ENCODE measurements at regions not wholly inside any gene's neighbourhood (a gene's known extent, or its start where the extent isn't known, plus 50 kb on each side); places are given as distances from the start of the nearest gene placed in this dataset.

GRCh38 chr2:156112323-156112722 lies 220.2 kb downstream of the NR4A2 start:
- no peaks in the 10 kb centered on the region for H3K9me1 ChIP-seq (ENCODE audit: control insufficient read depth, insufficient read depth, low read length)
- BruUV-seq (replicated peaks): no TSS peak
- H3K4me1 ChIP-seq (replicated peaks in 1 of 2; ENCODE audit: control insufficient read depth in 2 of 2, insufficient read depth in 2 of 2, low read length in 2 of 2): no peaks in the 10 kb centered on the region
- H3K9me3 ChIP-seq (replicated peaks; ENCODE audit: control insufficient read depth, insufficient read depth, low read depth, low read length): no peaks in the 10 kb centered on the region
- no peak overlapping the region for H3K27ac ChIP-seq (ENCODE audit: extremely low read depth, low read depth, low read length)
- H3K36me3 ChIP-seq (ENCODE audit: control insufficient read depth, insufficient read depth, low read length): no peaks in the 10 kb centered on the region
- FAIRE-seq: no peak
- ChIA-PET POLR2A (no interaction called here), CTCF (ENCODE audit: low intra/inter-chr PET ratio) (no interaction called here)
- 0% methylated on average over 1 of the region's 1 CpG for WGBS (ENCODE audit: insufficient coverage, low coverage, missing lambda C conversion rate)
- no peak overlapping the region for H2AFZ ChIP-seq (ENCODE audit: low read depth, low read length)
- in situ Hi-C loops (cut with MboI): no loop called here
- no peaks in the 10 kb centered on the region for H4K20me1 ChIP-seq (replicated peaks; ENCODE audit: control insufficient read depth, insufficient read depth, low read length)
- ATAC-seq: no peak
- H3K79me2 ChIP-seq (ENCODE audit: control insufficient read depth, insufficient read depth, low read length): no peaks in the 10 kb centered on the region
- no peak overlapping the region for H3K4me2 ChIP-seq (ENCODE audit: insufficient read depth, low read length)
- H3K27me3 ChIP-seq (ENCODE audit: control insufficient read depth in 2 of 2, insufficient read depth in 2 of 2, low read length in 2 of 2): no peaks in the 10 kb centered on the region
- DNase-seq (ENCODE audit: extremely low read depth in 1 of 4, low spot score in 3 of 4): no peak
- TF ChIP-seq CBFA2T3 (IDR thresholded peaks at IDR 0.05) (no peak), KAT2B (IDR thresholded peaks at IDR 0.05; ENCODE audit: low read depth, low read length) (no peak), BACH1 (tag; IDR thresholded peaks at IDR 0.05) (no peak)
- H3K4me3 ChIP-seq: no peak overlapping the region
- intact Hi-C loops (cut with micrococcal nuclease): no loop called here
- no peak overlapping the region for H3K9ac ChIP-seq (ENCODE audit: insufficient read depth in 1 of 2, low read depth in 2 of 2, low read length in 2 of 2)

DNA sequence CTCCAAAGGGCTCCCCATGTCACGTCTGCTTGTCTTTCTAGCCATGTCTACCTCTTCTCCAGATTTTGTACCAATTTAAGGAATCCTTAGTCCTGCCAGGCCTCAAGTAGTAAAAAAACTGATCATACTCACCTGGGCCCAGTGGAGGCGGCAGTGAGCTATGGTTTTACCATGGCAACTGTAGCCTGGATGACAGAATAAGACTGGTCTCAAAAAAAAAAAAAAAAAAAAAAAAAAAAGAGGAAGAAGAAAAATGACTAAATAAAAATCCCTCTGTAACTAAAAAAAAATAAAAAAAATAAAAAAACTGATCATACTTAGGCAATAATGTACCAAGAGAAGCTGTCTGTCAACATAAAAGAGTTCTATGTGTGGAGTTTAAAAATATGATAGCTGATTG lies 221.6 kb downstream of the NR4A2 start:
- Histone ChIP-seq H3K4me3 (no peak overlapping the region), H3K4me1 (replicated peaks in 1 of 2; ENCODE audit: control insufficient read depth in 2 of 2, insufficient read depth in 2 of 2, low read length in 2 of 2) (no peaks in the 10 kb centered on the region), H2AFZ (ENCODE audit: low read depth, low read length) (no peak overlapping the region), H3K27ac (ENCODE audit: extremely low read depth, low read depth, low read length) (no peak overlapping the region), H3K27me3 (ENCODE audit: control insufficient read depth in 2 of 2, insufficient read depth in 2 of 2, low read length in 2 of 2) (no peaks in the 10 kb centered on the region), H3K36me3 (ENCODE audit: control insufficient read depth, insufficient read depth, low read length) (no peaks in the 10 kb centered on the region), H3K4me2 (ENCODE audit: insufficient read depth, low read length) (no peak overlapping the region), H3K9me3 (replicated peaks; ENCODE audit: control insufficient read depth, insufficient read depth, low read depth, low read length) (no peaks in the 10 kb centered on the region), H3K79me2 (ENCODE audit: control insufficient read depth, insufficient read depth, low read length) (no peaks in the 10 kb centered on the region), H3K9ac (ENCODE audit: insufficient read depth in 1 of 2, low read depth in 2 of 2, low read length in 2 of 2) (no peak overlapping the region), H3K9me1 (ENCODE audit: control insufficient read depth, insufficient read depth, low read length) (no peaks in the 10 kb centered on the region), H4K20me1 (replicated peaks; ENCODE audit: control insufficient read depth, insufficient read depth, low read length) (no peaks in the 10 kb centered on the region)
- no TSS peak for BruUV-seq (replicated peaks)
- intact Hi-C loops (cut with micrococcal nuclease) (no loop called here), in situ Hi-C loops (cut with MboI) (no loop called here)
- ChIA-PET CTCF (ENCODE audit: low intra/inter-chr PET ratio) (interaction anchor here (0.6 kb wide), 1 partner anchor 34 kb away, joined by 3 read pairs; no protein-coding TSS in a partner anchor), POLR2A (no interaction called here)
- peak; percentile 19 for FAIRE-seq
- WGBS (ENCODE audit: insufficient coverage, low coverage, missing lambda C conversion rate): 0% methylated on average over 2 of the region's 2 CpGs
- DNase-seq (ENCODE audit: extremely low read depth in 1 of 4, low spot score in 3 of 4): peak in 3 of 4 experiments; percentile 7 to 34 (median 11)
- ATAC-seq: peak; percentile 86
- TF ChIP-seq RAD21 (CRISPR knock-in tag; conservative IDR thresholded peaks at IDR 0.05 in 1 of 2, IDR thresholded peaks at IDR 0.05 in 1 of 2) (peak in 1 of 2 experiments; percentile 38; a peak in 1 of 4 replicates), MYC (IDR thresholded peaks at IDR 0.05; ENCODE audit: low read depth, low read length) (no peak), MYC (CRISPR knock-in tag; IDR thresholded peaks at IDR 0.05; ENCODE audit: borderline replicate concordance, low read depth) (no peak), SAFB2 (IDR thresholded peaks at IDR 0.05; ENCODE audit: borderline replicate concordance, low read depth, low read length, severe bottlenecking) (no peak)
- TF ChIP-seq, protein P1, sequence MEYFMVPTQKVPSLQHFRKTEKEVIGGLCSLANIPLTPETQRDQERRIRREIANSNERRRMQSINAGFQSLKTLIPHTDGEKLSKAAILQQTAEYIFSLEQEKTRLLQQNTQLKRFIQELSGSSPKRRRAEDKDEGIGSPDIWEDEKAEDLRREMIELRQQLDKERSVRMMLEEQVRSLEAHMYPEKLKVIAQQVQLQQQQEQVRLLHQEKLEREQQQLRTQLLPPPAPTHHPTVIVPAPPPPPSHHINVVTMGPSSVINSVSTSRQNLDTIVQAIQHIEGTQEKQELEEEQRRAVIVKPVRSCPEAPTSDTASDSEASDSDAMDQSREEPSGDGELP (CRISPR knock-in tag; IDR thresholded peaks at IDR 0.05; ENCODE audit: borderline replicate concordance): no peak
- TF ChIP-seq, protein P2, sequence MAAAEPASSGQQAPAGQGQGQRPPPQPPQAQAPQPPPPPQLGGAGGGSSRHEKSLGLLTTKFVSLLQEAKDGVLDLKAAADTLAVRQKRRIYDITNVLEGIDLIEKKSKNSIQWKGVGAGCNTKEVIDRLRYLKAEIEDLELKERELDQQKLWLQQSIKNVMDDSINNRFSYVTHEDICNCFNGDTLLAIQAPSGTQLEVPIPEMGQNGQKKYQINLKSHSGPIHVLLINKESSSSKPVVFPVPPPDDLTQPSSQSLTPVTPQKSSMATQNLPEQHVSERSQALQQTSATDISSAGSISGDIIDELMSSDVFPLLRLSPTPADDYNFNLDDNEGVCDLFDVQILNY (CRISPR knock-in tag; IDR thresholded peaks at IDR 0.05): no peak

Data from K562 (cell line).